Thymus (tissue), 11 donors: ENCODE measurements at regions not wholly inside any gene's neighbourhood (a gene's known extent, or its start where the extent isn't known, plus 50 kb on each side); places are given as distances from the start of the nearest gene placed in this dataset.

Source experiments
- DNase-seq, 9 donors: peaks; one replicate each; pipeline ENCODE4 v3.0.0-alpha.2; 2013; ENCODE audit warnings: low spot score in 9 of 9, low read depth in 6 of 9, missing footprints in 1 of 9
- H3K27ac ChIP-seq, 2 donors: one replicate each; pipeline ENCODE4 v1.5.1; 2013; ENCODE audit warnings: control low read depth in 1 of 2, low read depth in 1 of 2, low read length in 1 of 2, mild to moderate bottlenecking in 1 of 2, moderate library complexity in 1 of 2
- H3K27me3 ChIP-seq, 2 donors: one replicate each; pipeline ENCODE4 v1.5.1; 2013; ENCODE audit warnings: low read length in 1 of 2; ENCODE audit not compliant: control insufficient read depth in 2 of 2, insufficient read depth in 1 of 2
- H3K36me3 ChIP-seq, 2 donors: one replicate each; pipeline ENCODE4 v1.5.1; 2013; ENCODE audit warnings: low read length in 1 of 2, mild to moderate bottlenecking in 1 of 2, moderate library complexity in 1 of 2; ENCODE audit not compliant: control insufficient read depth in 2 of 2, insufficient read depth in 2 of 2
- H3K4me1 ChIP-seq, 2 donors: one replicate each; pipeline ENCODE4 v1.5.1; 2013; ENCODE audit warnings: low read length in 2 of 2; ENCODE audit not compliant: control insufficient read depth in 2 of 2, insufficient read depth in 2 of 2
- H3K4me3 ChIP-seq, 2 donors: one replicate each; pipeline ENCODE4 v1.5.1; 2013; ENCODE audit warnings: low read length in 2 of 2, control low read depth in 1 of 2, mild to moderate bottlenecking in 1 of 2
- H3K9me3 ChIP-seq, 2 donors: one replicate each; pipeline ENCODE4 v1.5.1; 2013; ENCODE audit warnings: low read length in 1 of 2, mild to moderate bottlenecking in 1 of 2; ENCODE audit not compliant: control insufficient read depth in 2 of 2, insufficient read depth in 1 of 2
- WGBS: extraction: QIAGEN DNeasy Blood & Tissue Kit; methylation state at CpG from one replicate; pipeline ENCODE4 v1.1.7; 2013; 5-methylcytosine and 5-hydroxymethylcytosine counted together
- donor health status: healthy.

GRCh38 chr2:156874707-156875106, 382.8 kb upstream of the GALNT5 start:
- no peaks in the 10 kb centered on the region for H3K4me1 ChIP-seq
- H3K4me3 ChIP-seq, result no peak overlapping the region
- 49% methylated on average over 3 of the region's 3 CpGs for WGBS
- no peaks in the 10 kb centered on the region for H3K27me3 ChIP-seq
- H3K36me3 ChIP-seq, result no peaks in the 10 kb centered on the region
- DNase-seq, result no peak
- H3K27ac ChIP-seq, result no peak overlapping the region
- H3K9me3 ChIP-seq, result no peaks in the 10 kb centered on the region

GRCh38 chr2:156883804-156884203, 373.7 kb upstream of the GALNT5 start:
- no peaks in the 10 kb centered on the region for H3K27me3 ChIP-seq
- DNase-seq, result no peak
- H3K27ac ChIP-seq, result no peak overlapping the region
- H3K36me3 ChIP-seq, result no peaks in the 10 kb centered on the region
- H3K9me3 ChIP-seq, result no peaks in the 10 kb centered on the region
- H3K4me3 ChIP-seq, result no peak overlapping the region
- 80% methylated on average over 3 of the region's 3 CpGs for WGBS
- no peaks in the 10 kb centered on the region for H3K4me1 ChIP-seq

GRCh38 chr2:156884216-156884615, 373.3 kb upstream of the GALNT5 start:
- no peak overlapping the region for H3K27ac ChIP-seq
- no peaks in the 10 kb centered on the region for H3K4me1 ChIP-seq
- no peaks in the 10 kb centered on the region for H3K9me3 ChIP-seq
- 84% methylated on average over 3 of the region's 3 CpGs for WGBS
- no peaks in the 10 kb centered on the region for H3K36me3 ChIP-seq
- no peaks in the 10 kb centered on the region for H3K27me3 ChIP-seq
- H3K4me3 ChIP-seq, result no peak overlapping the region
- DNase-seq, result no peak

GRCh38 chr2:156890529-156891148, 366.9 kb upstream of the GALNT5 start:
- no peak for DNase-seq
- H3K4me3 ChIP-seq, result no peak overlapping the region
- WGBS, result 59% methylated on average over 5 of the region's 5 CpGs
- H3K36me3 ChIP-seq, result no peaks in the 10 kb centered on the region
- H3K9me3 ChIP-seq, result no peaks in the 10 kb centered on the region
- no peak overlapping the region for H3K27ac ChIP-seq
- no peaks in the 10 kb centered on the region for H3K27me3 ChIP-seq
- no peaks in the 10 kb centered on the region for H3K4me1 ChIP-seq

- no peak for DNase-seq
- H3K36me3 ChIP-seq, result no peaks in the 10 kb centered on the region
- H3K9me3 ChIP-seq, result no peaks in the 10 kb centered on the region
- no peak overlapping the region for H3K27ac ChIP-seq
- H3K27me3 ChIP-seq, result no peaks in the 10 kb centered on the region
- H3K4me3 ChIP-seq, result no peak overlapping the region
- no peaks in the 10 kb centered on the region for H3K4me1 ChIP-seq
- WGBS, result 88% methylated on average over 1 of the region's 1 CpG
These were observed 365.9 kb upstream of the GALNT5 start for GRCh38 chr2:156891609-156892008.

- Histone ChIP-seq H3K27me3 (no peaks in the 10 kb centered on the region), H3K4me3 (no peak overlapping the region), H3K36me3 (no peaks in the 10 kb centered on the region), H3K4me1 (no peaks in the 10 kb centered on the region), H3K27ac (no peak overlapping the region), H3K9me3 (no peaks in the 10 kb centered on the region)
- peak in 4 of 9 donors; percentile 4 to 43 (median 7) for DNase-seq
- WGBS, result 7% methylated on average over 14 of the region's 14 CpGs
These were observed 364.8 kb upstream of the GALNT5 start for GRCh38 chr2:156892467-156893281.

- H3K9me3 ChIP-seq, result no peaks in the 10 kb centered on the region
- 6% methylated on average over 1 of the region's 1 CpG for WGBS
- H3K4me1 ChIP-seq, result no peaks in the 10 kb centered on the region
- no peaks in the 10 kb centered on the region for H3K27me3 ChIP-seq
- no peak overlapping the region for H3K4me3 ChIP-seq
- no peaks in the 10 kb centered on the region for H3K36me3 ChIP-seq
- H3K27ac ChIP-seq, result no peak overlapping the region
- no peak for DNase-seq
These were observed 361.2 kb upstream of the GALNT5 start for GRCh38 chr2:156896294-156896693.

GRCh38 chr2:156897548-156897947, 360.0 kb upstream of the GALNT5 start:
- Histone ChIP-seq H3K4me1 (no peaks in the 10 kb centered on the region), H3K36me3 (no peaks in the 10 kb centered on the region), H3K27me3 (no peaks in the 10 kb centered on the region), H3K27ac (no peak overlapping the region), H3K4me3 (no peak overlapping the region), H3K9me3 (no peaks in the 10 kb centered on the region)
- DNase-seq, result no peak

- DNase-seq, result no peak
- Histone ChIP-seq H3K27ac (no peak overlapping the region), H3K36me3 (no peaks in the 10 kb centered on the region), H3K4me1 (no peaks in the 10 kb centered on the region), H3K9me3 (no peaks in the 10 kb centered on the region), H3K4me3 (no peak overlapping the region), H3K27me3 (no peaks in the 10 kb centered on the region)
- 91% methylated on average over 4 of the region's 4 CpGs for WGBS
These were observed 356.0 kb upstream of the GALNT5 start for GRCh38 chr2:156901373-156902031.
